Fibroblast of gingiva (primary cell): ENCODE measurements at regions not wholly inside any gene's neighbourhood (a gene's known extent, or its start where the extent isn't known, plus 50 kb on each side); places are given as distances from the start of the nearest gene placed in this dataset.

Experiments used
- DNase-seq: peaks from one replicate; pipeline ENCODE4 v3.0.0-alpha.2; 2011; ENCODE audit warnings: low read depth

DNA sequence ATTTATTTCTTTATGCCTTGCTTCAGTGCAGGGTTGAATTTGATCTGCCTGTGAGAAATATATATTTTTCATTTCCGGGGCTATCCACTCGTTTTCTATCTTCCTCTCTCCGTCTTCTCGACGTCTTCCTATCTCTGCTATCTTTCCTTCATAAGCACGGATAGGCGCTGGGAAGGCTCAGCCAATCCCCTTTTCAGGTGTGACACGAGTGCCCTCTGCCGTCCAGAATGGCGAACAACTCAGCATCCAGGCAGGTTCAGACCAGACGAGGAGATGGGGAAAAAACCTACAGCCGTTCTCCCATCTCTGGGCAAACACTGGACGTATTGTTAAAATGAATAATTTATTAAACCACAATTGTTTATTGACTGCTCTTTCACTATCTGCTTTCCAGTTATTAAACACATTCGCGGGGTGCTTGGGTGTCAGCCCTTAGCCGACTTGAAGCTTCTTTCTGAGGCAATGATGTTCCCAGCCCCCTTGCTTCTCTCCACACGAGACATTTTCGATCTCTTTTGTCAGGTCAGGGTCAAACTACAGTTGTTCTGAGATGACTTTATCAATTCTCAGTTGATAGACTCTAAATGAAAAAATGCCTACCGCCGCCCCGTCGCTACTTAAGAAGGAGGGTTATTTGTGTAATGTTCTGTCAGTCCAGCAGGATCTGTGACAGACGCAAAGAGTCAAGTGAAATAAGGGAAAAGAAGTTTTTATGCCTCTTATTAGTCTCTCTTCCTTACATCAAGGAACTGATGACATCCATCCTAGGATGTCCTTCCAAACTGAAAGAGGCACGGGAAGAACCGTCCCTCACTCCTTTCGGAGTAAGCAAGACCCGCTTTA is 96.3 kb upstream of the NOCT start:
- DNase-seq: peak; percentile 50

DNA sequence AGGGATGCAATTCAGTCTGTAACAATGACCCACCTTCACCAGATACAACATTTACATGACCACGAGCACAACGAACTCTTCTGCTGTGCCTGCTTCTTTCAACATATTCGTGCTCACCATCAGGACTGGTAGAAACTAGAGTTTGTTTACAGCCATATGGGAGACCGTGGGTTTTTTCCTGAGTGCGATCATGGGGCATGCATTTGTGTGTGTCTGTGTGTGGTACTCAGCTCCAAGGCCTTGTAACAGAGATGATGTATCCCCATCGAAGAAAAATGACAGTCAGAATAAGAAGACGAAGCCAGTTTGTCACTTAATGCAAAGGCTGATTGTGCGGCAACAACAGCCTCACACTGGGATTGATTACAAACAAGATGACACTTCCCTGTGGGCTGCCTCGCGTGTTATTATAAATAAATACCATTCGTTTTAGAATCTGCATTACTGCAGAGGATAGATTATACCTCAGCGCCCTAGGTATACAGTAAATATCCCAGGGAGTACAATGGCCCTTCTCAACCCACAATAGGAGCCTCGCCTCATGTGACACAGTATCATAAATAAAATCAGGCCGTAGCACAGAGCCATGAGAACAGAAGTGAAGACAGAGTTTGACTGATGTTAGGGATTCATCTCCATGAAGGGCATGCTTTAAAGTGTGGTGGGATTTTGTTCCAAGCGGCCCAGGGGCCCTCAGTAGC is 97.3 kb upstream of the NOCT start:
- no peak for DNase-seq

DNA sequence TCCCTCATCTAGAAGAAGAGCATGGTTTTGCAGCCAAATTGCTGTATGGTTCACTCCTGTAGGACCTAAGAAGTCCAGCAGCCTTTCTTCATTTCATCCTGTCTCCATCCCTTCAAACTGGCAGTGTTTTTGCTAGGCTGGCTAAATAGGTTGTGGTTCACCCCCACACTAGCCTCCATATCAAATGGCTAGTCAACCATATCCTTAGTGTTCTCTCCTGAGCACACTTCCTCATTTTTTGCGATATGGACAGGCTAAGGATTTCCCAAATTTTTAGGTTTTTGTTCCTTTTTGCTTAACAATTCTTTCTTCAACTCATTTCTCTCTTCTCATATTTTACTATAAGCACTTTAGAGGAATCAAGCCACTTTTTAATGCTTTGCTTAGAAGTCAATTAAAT is 98.8 kb upstream of the NOCT start:
- no peak for DNase-seq

GRCh38 chr4:138915756-138916155 is 99.8 kb upstream of the NOCT start:
- no peak for DNase-seq

DNA sequence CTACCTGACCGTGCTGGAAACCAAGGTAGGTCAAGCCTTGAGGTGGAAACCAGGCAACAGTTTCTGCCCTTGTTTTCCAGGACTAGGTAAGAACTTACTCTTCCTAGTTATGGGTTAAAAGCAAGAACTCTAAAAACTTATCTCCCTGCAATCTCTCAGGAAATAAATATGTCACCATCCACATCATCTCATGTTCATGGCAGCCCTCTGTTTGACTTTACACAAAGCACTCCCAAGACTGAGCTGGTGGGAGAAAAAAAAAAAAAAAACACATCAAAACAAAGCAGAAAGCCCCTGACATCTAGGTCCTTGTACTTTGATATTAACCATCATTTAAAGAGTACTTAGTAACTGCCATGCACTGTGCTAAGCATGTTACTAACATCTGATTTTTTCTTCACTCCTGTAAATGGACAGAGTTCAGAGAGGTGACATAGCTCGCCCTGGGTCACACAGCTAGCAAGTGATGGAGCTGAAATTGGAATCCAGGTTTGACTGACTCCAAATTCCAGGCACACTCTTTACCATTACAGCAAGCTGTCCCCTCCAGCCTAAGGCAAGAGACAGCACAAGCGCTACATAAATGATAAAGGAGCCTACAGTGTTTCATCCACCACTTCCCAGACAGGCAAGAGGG is 102.8 kb upstream of the NOCT start:
- DNase-seq: no peak

DNA sequence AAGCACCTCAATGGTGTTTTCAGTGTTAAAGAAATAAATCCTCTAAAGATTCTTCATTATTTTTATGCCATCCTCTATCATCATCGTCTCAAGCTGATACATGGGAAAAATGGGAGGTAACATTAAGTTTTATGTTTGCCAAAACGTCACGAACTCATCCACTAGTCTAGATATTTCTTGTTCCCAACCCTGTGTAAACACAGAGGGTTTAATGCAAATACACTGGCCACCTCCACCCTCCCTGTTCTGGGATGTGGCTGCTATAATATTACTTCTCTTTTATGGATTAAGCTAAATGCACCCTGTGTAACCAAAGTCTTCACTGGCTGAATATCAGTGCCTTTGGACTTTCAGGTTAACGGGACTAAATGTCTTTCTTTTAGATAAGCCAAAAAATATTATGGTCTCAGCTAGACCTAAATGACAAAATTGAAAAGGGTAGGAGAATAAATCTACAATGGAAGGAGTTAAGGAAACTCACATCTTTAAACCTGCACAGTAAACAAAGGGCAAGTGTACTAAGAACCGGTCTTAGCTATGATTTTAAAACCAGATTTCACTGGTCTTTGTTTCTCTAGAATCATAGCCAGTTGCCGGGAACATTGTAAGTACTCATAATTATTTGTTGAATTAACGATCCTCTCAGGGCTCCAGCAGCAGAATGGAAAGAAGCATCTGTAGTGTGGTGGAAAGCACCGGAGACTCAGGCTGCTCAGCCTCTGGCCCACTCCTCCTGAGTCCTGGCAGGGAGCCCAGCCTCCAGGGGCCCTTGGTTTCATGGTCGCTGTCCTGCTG is 103.5 kb upstream of the NOCT start:
- DNase-seq: no peak

DNA sequence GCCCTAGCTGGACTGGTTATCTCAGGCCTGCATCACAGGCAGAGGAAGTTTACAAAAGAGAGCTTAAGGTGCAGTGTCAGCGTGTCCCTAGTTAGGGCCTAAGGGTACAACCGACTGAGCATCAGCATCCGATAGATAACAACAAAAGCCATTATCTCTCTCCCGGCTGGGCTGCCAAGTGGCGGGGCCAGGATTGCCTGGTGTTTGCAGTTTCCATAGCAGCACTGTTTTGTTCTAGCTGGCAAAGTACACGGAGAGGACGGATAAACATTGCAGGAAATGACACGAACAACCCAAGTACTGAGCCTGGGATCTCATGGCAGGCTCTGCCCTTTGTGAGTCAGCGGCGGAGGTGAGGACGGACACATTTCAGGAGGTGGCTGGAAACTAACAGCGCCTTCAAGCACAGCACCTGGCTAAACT is 104.7 kb upstream of the NOCT start:
- DNase-seq: peak; percentile 73

- no peak for DNase-seq
Observed at GRCh38 chr4:138910195-138910913, 105.2 kb upstream of the NOCT start.

DNA sequence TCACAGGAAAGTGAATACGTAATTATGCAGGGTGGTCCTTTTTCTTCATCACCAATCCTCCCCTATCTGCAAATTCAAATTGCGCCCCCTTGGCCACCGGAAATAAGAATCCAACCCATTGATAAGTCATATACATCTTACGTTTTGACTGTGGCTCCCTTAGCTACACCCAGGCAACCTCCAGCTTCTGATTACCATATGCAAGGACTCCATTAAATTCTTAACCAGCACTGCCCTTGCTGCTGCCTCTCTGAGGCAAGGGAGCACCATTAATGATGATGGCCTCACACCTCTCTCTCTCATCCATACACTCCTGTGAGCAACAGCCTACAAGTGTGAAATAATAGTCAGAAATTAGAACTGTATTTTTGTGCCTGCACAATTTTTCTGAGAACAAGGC is 106.0 kb upstream of the NOCT start:
- no peak for DNase-seq

DNA sequence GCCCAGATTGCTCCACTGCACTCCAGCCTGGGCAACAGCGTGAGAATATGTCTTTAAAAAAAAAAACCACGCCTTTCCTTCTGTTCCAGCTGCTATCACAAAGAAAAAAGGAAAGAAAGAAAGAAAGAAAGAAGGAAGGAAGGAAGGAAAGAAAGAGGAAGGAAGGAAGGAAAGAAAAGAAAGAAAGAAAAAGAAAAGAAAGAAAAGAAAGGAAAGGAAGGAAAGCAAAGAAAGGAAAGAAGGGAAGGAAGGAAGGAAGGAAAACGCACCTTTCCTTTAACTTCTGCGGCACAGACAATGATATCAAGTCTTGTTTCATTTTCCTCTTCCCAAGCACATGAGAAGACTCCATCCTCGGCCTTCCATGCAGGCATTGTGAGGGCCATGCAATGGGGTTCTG is 107.4 kb upstream of the NOCT start:
- no peak for DNase-seq

DNA sequence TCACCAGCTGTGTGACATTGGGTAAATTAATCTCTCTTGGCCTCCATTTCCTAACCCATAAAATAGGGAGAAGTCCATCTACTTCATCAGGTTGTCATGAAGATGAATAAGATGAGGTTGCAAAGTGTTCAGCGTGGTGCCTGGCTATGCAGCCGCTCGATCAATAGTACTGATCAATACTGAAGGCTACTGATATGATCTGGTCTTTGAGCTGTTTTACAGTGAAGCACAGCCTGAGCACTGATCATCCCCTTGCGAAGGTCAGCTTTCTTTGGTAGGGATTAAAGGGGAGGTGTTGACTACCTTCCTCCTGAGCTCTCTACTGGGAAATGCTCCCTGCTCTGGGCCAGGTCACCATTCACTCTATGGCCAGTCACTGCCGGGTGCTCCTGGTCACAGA is 108.4 kb upstream of the NOCT start:
- no peak for DNase-seq

DNA sequence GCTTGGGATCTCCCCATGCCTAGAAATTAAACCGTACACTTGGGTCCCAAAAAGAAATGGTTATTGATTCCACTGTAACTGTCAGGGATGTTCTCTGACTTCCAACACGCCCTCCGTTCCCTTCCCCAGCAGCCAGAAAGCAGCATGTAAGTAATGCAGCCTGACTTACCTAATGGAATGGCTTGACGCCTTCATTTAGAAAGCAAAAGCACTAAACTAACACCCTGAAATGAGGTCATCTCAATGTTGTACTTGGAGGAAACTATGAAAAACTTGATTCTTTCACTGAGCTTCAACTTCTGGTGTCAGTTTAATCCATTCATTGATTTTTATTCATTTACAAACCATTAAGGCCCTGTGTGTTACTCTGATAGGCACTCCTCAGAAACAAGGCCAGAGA is 110.8 kb upstream of the NOCT start:
- no peak for DNase-seq

GRCh38 chr4:138903185-138903584 is 112.4 kb upstream of the NOCT start:
- DNase-seq: no peak

DNA sequence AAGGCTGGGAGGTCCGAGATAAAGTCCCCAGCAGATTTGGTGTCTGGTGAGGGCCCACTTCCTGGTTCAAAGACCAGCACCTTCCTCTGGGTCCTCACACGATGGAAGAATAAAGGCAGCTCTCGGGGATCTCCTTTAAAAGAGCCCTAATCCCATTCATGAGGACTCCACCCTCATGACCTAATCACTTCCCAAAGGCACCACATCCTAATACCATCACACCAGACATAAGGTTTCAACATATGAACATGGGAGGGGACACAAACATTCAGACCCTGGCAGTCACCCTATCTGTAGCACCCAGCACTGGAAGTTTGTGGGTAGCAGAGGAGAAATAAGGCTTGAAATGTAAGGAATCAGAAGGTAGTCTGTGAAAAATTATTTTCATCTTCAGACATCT is 112.9 kb upstream of the NOCT start:
- no peak for DNase-seq

DNA sequence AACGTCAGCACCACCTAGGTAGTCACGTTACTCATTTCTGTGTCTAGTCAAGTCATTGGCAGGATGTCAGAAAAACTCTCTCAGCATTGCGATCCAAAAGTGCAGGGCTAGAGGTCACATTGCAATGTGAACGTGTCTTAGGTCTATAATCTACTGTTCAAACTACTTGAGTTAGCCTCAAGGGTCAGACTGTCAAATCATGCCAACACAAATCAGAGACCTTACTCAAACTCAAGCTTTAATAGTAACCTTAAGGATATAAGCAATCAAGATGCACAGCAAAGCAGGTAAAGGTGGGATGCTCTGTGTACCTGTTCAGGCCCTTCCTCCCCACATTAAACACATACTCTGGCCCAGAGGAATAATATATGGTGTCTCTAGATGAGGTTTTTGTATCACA is 114.4 kb upstream of the NOCT start:
- DNase-seq: no peak

- no peak for DNase-seq
Observed at GRCh38 chr4:138899999-138900398, 115.6 kb upstream of the NOCT start.

- no peak for DNase-seq
Observed at GRCh38 chr4:138898282-138898681, 117.3 kb upstream of the NOCT start.

GRCh38 chr4:138897811-138898226 is 117.8 kb upstream of the NOCT start:
- no peak for DNase-seq

DNA sequence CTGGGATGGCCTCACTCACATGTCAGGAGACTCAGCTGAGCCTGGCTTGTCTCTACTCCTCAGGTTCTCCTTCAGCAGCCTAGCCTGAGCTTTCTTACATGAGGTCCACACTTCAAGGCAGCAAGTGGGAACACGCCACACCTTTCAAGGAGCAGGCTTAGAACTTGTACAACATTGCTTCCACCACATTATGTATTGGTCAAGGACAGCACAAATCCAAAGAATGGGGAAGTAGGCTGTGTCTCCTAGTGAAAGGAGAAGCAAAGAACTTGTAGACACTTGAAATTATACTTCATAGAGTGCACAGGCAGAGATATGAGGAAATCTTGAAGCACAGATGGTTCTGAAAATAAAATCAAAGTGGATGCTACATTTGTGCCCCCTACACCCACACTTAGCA is 120.9 kb upstream of the NOCT start:
- DNase-seq: no peak

GRCh38 chr4:138894011-138894410 is 121.6 kb upstream of the NOCT start:
- DNase-seq: no peak
